Amniotic stem cell (primary cell): ENCODE measurements at regions not wholly inside any gene's neighbourhood (a gene's known extent, or its start where the extent isn't known, plus 50 kb on each side); places are given as distances from the start of the nearest gene placed in this dataset.

Experiments
- DNase-seq: peaks from one replicate; lab custom pipeline; 2025; lab: John Stamatoyannopoulos, UW

- no peak for DNase-seq
Measured at GRCh38 chr20:63070771-63071540, 64.2 kb upstream of the BHLHE23 start.

DNA sequence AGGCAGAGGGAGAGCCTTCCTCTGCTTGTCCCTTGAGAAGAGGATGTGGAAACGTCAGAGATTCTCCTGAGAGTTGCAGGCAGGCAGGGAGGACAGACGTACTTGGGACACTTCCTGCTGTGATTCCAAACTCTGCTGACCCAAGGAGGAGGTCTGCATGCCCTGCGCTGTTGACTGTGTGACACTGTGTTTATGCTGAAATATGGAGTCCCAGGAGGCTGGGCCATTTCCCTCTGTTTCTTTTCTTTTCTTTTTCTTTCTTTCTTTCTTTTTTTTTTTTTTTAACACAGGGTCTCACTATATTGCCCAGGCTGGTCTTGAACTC, 63.5 kb upstream of the BHLHE23 start:
- no peak for DNase-seq

DNA sequence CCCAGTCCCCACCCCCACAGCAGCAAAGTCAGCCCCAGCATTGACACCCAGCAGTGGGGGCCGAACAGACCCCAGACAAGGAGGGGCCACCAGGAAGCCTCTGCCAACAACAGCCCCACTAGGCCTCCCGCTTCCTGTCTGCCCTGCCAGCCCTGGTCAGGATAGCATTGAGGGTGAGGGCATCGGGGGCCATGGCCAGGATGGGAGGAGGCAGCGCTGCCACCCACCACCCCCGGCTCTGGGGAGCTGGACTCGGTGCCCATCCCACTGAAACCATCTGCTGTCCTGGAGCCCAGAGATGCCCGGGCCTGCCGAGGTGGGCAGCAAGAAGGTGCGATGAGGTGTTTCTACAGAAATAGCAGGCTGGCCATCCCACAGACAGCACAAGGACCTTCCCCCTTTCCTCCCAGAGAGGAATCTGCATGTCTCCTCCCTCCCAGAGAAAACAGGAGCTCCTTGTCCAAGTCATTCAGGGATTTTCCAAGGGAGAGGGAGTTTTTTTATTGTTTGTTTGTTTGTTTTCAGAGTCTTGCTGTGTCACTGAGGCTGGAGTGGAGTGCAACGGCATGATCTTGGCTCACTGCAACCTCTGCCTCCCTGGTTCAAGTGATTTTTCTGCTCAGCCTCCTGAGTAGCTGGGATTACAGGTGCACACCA, 62.1 kb upstream of the BHLHE23 start:
- DNase-seq = no peak

- DNase-seq = no peak
Measured at GRCh38 chr20:63067721-63068560, 61.2 kb upstream of the BHLHE23 start.

- DNase-seq = no peak
Measured at GRCh38 chr20:63067266-63067635, 60.5 kb upstream of the BHLHE23 start.

DNA sequence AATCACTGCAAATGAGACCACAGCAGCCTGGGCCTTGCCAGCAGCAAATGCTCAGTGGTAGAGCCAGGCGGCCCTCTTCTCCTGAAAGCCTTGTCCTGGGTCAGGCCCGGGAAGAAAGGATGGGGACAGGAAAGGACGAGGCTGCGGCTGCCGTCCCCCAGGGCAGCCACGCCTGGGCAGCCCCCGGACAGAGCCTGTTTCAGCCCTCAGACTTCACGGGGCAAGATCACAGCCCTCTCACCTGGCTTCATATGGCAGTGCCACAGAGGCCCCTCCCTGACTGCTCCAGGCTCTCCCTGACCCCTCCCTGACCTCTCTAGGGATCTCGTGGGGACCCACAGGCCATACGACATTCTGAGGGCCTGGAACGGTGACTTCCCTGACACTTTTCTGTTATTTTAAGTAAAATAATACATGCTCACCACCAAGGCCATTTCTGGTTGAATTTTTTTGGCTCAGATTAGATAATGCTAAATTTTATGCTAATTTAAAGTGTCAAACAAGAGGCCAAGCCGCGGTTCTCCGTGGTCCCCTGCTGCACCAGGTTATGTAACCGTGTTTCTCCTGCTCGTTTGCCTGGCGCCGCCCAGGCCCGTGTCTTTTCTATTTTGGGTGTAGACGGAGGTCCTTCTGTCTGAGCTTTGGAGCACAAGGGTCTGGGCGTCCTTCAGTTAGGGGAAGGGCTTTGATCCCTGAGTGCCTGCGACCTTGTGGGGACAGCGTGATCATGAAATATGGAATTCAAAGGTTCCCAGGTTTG, 59.9 kb upstream of the BHLHE23 start:
- no peak for DNase-seq

- no peak for DNase-seq
Measured at GRCh38 chr20:63065911-63066310, 59.1 kb upstream of the BHLHE23 start.

DNA sequence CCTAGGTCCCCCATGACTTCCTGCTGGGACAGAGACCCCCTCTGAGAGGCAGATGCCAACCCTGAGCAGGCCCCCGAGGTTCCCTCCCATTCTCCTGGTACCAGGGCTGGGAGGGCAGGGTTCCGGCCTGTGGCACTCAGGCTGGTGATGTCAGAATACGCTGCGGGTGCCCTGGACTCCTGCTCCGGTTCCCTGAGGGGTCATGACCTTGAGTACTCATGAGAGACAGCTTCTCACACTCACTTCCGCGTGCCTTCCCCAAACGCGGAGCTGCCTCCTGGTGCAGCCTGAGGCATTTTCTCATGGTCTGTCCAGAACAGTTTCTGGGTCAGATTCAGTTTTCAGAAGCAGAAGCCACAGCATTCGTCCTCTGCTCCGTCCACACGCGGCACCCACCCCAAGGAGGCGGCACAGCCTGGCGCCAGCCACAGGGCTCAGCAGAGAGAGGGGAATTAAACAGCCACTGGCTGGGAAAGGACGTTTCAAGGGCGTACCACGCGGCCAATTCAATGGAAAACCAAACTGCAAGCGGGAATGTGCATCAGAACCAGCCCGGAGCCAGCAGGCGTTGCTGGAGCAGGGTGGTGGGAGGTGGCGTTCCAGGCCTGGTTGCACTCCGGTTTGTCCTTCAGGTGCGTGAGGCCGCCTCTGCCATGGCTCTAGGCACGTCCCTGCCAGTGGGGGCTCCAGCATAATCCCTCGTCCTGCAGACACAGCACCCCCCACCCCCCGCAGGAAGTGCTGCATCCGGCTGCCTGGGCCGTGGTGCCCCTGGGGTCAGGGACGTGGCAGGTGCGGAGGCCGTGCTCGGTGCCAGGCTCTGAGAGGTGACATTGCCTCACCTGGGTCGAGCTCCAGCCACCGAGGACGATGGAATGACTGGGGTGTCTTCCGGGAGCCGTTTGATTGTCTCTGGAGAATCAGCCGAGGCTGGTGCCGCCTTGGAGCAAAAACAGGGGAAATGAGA, 58.3 kb upstream of the BHLHE23 start:
- DNase-seq = no peak

GRCh38 chr20:63064310-63064709, 57.5 kb upstream of the BHLHE23 start:
- no peak for DNase-seq

GRCh38 chr20:63062188-63063140, 55.7 kb upstream of the BHLHE23 start:
- DNase-seq = no peak

- no peak for DNase-seq
Measured at GRCh38 chr20:63061771-63062100, 55.0 kb upstream of the BHLHE23 start.

DNA sequence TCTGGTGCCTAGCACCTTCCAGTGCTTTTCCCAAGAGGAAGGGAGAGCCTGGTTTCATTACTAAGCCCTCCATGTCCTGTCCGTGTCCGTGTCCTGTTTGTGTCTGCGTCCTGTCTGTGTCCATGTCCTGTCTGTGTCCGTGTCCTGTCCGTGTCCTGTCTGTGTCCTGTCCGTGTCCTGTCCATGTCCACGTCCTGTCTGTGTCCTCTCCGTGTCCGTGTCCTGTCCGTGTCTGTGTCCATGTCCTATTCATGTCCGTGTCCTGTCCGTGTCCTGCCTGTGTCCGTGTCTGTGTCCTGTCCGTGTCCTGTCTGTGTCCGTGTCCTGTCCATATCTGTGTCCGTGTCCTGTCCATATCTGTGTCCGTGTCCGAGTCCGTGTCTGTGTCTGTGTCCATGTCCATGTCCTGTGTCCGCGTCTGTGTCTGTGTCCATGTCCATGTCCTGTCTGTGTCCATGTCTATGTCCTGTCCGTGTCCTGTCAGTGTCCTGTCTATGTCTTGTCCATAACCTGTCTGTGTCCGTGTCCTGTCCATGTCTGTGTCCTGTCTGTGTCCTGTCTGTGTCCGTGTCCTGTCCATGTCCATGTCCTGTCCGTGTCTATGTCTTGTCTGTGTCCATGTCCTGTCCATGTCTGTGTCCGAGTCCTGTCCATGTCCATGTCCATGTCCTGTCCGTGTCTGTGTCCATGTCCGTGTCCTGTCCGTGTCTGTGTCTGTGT, 54.4 kb upstream of the BHLHE23 start:
- DNase-seq = no peak

DNA sequence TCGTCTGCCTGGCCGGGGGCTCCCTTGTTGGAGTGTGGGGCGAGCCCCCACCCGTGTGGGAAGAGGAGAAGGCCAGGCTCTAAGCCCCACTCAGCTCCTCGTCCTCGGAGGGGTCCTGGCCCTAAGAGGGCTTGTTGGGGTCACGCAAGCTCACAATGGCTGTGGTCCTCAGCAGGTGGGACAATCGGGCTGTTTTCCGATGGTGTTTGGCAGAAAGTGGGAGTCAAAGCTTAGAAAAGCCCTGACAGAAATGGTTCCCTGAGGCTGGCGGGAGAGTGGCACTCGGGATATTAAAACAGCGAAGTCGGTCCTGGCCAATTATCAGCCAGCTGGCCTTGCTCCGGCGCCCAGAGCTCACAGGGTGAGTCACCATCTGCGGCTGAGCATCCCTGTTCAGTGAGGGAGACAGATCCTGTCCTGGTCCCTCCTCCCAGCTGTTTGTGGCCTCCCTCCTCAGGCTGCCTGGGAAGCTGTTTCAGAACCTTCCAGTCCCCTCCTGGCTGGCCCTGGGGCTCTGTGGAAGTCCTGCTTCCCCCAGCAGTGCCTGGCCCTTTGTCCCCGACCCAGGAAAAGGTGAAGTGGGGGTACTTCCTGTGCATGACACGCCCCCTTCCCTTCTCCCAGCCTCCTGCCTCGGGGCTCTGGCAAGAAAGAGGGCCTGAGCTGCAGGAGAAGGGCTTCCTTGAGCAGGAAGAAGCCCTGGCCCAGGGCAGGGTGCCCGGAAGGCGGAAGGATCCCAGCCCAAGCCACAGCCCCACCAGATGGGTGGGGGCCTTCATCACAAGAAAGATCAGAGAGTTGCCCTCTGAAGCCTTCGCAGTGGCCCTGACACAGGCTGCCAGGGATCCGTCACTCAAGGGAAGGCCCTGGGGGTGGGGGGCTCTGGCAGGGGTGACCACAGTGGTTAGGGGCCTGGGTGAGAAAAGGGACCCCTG, 53.6 kb upstream of the BHLHE23 start:
- DNase-seq = no peak

DNA sequence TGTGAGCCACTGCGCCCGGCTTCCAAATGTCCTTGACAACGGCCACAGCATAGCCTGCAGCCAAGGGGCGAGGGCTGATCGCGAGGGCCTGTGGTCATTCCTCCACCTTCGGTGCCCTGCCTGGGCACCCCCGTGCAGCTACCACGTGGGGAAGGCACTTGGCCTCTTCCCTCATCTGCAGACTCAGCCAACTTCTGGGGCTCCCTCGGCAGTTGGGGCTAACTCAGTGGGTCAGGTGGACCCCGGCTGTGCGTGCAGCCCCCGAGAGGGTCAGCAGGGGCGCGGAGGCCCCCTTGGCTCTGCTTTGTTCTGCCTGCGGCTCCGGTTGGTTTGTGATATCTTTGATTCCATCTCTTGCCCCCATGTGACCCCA, 52.9 kb upstream of the BHLHE23 start:
- no peak for DNase-seq

DNA sequence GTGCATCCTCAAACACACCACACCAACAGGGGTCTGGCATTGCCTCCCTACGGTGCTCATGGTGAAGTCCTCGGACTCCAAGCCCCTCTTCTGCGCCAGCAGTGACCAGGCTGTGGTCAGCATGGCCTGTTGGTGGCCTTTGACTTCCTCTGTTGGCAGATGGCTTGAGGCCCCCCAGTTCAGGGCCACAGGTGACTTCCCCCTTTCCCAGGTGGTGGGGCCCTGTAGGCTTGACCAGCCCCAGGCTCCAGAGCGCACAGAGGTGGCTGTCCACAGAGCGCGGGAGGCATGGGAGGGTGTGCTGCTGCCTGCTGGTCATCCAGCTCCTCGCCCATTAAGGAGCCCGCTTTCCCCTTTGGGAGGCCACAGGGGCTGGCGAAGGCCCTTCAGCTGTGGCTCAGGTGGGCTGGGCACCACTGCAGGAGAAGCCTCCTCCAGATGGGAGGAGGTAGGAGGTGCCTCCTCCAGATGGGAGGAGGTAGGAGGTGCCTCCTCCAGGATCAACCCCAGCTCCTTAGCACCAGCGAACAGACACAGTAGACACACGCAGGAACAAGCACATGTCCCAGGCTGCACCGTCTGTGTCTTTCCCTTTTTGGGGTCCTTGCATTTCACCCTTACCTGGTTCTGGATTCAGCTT, 52.1 kb upstream of the BHLHE23 start:
- no peak for DNase-seq

DNA sequence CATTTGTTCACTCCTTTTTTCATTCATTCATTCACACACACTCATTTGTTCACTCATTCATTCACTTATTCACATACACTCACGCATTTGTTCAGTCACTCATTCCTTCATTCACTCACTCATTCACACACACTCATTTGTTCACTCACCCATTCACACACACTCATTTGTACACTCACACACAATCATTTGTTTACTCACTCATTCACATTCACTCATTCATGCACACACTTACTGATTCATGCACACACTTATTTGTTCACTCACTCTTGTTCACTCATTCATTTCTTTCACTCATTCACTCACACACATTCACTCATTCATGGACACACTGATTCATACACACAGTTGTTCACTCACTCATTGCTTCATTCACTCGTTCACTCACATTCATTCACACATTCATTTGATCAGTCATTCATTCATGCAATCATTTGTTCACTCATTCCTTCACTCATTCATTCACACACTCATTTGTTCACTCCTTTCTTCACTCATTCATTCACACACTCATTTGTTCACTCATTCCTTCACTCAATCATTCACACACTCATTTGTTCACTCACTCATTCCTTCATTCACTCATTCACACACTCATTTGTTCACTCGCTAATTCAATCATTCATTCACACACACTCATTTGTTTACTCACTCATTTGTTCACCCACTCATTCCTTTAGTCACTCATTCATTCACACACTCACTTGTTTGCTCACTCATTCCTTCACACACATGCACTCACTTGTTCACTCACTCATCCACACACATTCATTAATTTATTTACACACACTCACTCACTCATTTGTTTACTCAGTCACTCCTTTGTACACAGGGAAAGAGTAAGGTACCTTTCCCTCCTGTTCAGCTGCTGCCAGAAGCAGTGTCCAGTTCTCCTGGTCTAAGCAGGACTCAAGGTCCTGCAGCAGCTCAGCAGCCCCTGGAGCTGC, 50.7 kb upstream of the BHLHE23 start:
- DNase-seq = no peak
